Stimulated activated CD4-positive, alpha-beta T cell treated with anti-CD3 and anti-CD28 coated beads, Interleukin-12 subunit alpha, Interleukin-12 subunit beta, amount 100 ng/mL, for 4 hours (primary cell): ENCODE measurements at regions not wholly inside any gene's neighbourhood (a gene's known extent, or its start where the extent isn't known, plus 50 kb on each side); places are given as distances from the start of the nearest gene placed in this dataset.
"Not testable (repeated sequence)": the region's sequence is repeated elsewhere in the genome, so short reads cannot be mapped to it uniquely, and the experiment has no call there.

Experiments used
- DNase-seq: peaks from one replicate; pipeline ENCODE4 v3.0.0-alpha.2; 2020

- DNase-seq = not testable (repeated sequence)
These were observed 540.3 kb downstream of the RFPL4B start for GRCh38 chr6:112887424-112887823.

GRCh38 chr6:112899541-112899940 lies 552.4 kb downstream of the RFPL4B start:
- no peak for DNase-seq

- no peak for DNase-seq
These were observed 556.2 kb downstream of the RFPL4B start for GRCh38 chr6:112903361-112903760.

- DNase-seq = no peak
These were observed 559.6 kb downstream of the RFPL4B start for GRCh38 chr6:112906726-112907125.

GRCh38 chr6:112909781-112910180 lies 562.7 kb downstream of the RFPL4B start:
- no peak for DNase-seq

GRCh38 chr6:112910256-112910655 lies 563.1 kb downstream of the RFPL4B start:
- no peak for DNase-seq

- no peak for DNase-seq
These were observed 564.8 kb downstream of the RFPL4B start for GRCh38 chr6:112911959-112912358.

- DNase-seq = no peak
These were observed 565.4 kb downstream of the RFPL4B start for GRCh38 chr6:112912416-112913101.

GRCh38 chr6:112919744-112920143 lies 572.6 kb downstream of the RFPL4B start:
- DNase-seq = not testable (repeated sequence)

GRCh38 chr6:112920994-112921393 lies 573.9 kb downstream of the RFPL4B start:
- no peak for DNase-seq

- no peak for DNase-seq
These were observed 576.9 kb downstream of the RFPL4B start for GRCh38 chr6:112923940-112924587.

GRCh38 chr6:112925702-112926101 lies 578.6 kb downstream of the RFPL4B start:
- no peak for DNase-seq

GRCh38 chr6:112927641-112928320 lies 580.7 kb downstream of the RFPL4B start:
- DNase-seq = no peak

GRCh38 chr6:112929641-112930040 lies 582.5 kb downstream of the RFPL4B start:
- DNase-seq = no peak

- no peak for DNase-seq
These were observed 584.7 kb downstream of the RFPL4B start for GRCh38 chr6:112931832-112932231.

- no peak for DNase-seq
These were observed 586.8 kb downstream of the RFPL4B start for GRCh38 chr6:112933947-112934346.

- DNase-seq = no peak
These were observed 587.5 kb downstream of the RFPL4B start for GRCh38 chr6:112934433-112935327.

GRCh38 chr6:112935402-112936078 lies 588.4 kb downstream of the RFPL4B start:
- no peak for DNase-seq

- DNase-seq = no peak
These were observed 588.9 kb downstream of the RFPL4B start for GRCh38 chr6:112936079-112936472.

- no peak for DNase-seq
These were observed 589.4 kb downstream of the RFPL4B start for GRCh38 chr6:112936504-112936903.

GRCh38 chr6:112937690-112938089 lies 590.6 kb downstream of the RFPL4B start:
- not testable (repeated sequence) for DNase-seq

GRCh38 chr6:112938650-112939049 lies 591.5 kb downstream of the RFPL4B start:
- no peak for DNase-seq
